SU-DHL-6 (cell line): ENCODE measurements at regions not wholly inside any gene's neighbourhood (a gene's known extent, or its start where the extent isn't known, plus 50 kb on each side); places are given as distances from the start of the nearest gene placed in this dataset.

Source experiments
- H2AFZ ChIP-seq: fragments of 200-600 bp; sonication (generic); 2 replicates; pipeline ENCODE4 v1.6.1; 2014; ENCODE audit warnings: low read depth, mild to moderate bottlenecking, moderate library complexity, mixed read lengths, antibody characterized with exemption, low read length; ENCODE audit not compliant: severe bottlenecking
- H3F3A ChIP-seq: fragments of 200-600 bp; shearing (Covaris generic); 2 replicates; pipeline ENCODE4 v1.6.0; 2016; ENCODE audit warnings: antibody characterized with exemption, mild to moderate bottlenecking; ENCODE audit not compliant: insufficient read depth
- H3K27ac ChIP-seq: fragments of 200-600 bp; sonication (generic); 2 replicates; pipeline ENCODE4 v1.5.1; 2016; ENCODE audit warnings: low read depth, mild to moderate bottlenecking, low read length, moderate library complexity, mixed read lengths
- H3K27me3 ChIP-seq: fragments of 200-600 bp; sonication (generic), shearing (Covaris generic); 2 replicates; pipeline ENCODE4 v1.6.0; 2014; ENCODE audit warnings: mild to moderate bottlenecking, low read length
- H3K36me3 ChIP-seq: fragments of 200-600 bp; sonication (generic); 2 replicates; pipeline ENCODE4 v1.6.1; 2014; ENCODE audit warnings: mild to moderate bottlenecking, low read length, mixed read lengths
- H3K4me2 ChIP-seq: fragments of 300-600, 200-600 bp; shearing (Covaris generic), sonication (generic); 2 replicates; pipeline ENCODE4 v1.6.0; 2014; ENCODE audit warnings: low read length, low read depth, mild to moderate bottlenecking; ENCODE audit not compliant: poor library complexity, severe bottlenecking
- H3K4me3 ChIP-seq: fragments of 200-600 bp; sonication (generic); 2 replicates; pipeline ENCODE4 v1.5.1; 2014; ENCODE audit warnings: antibody characterized with exemption, low read length, mild to moderate bottlenecking, mixed read lengths; ENCODE audit not compliant: insufficient read depth, poor library complexity, severe bottlenecking
- H3K79me2 ChIP-seq: fragments of 200-600 bp; sonication (generic); 2 replicates; pipeline ENCODE4 v1.6.1; 2014; ENCODE audit warnings: mild to moderate bottlenecking, low read length, moderate library complexity; ENCODE audit not compliant: insufficient read depth
- H3K9ac ChIP-seq: fragments of 200-600 bp; sonication (generic); 2 replicates; pipeline ENCODE4 v1.7.0; 2014; ENCODE audit warnings: mild to moderate bottlenecking, low read length
- H3K9me2 ChIP-seq: fragments of 200-600 bp; sonication (generic); replicated peaks from 2 replicates; pipeline ENCODE4 v1.6.1; 2014; ENCODE audit warnings: low read length; ENCODE audit not compliant: insufficient read depth
- H3K9me3 ChIP-seq: fragments of 200-600 bp; sonication (generic); 2 replicates; pipeline ENCODE4 v1.6.1; 2014; ENCODE audit warnings: low read length, mixed read lengths; ENCODE audit not compliant: insufficient read depth
- H4K20me1 ChIP-seq: fragments of 200-600 bp; sonication (generic); 2 replicates; pipeline ENCODE4 v1.6.1; 2014; ENCODE audit warnings: low read depth, mild to moderate bottlenecking, antibody characterized with exemption, low read length, moderate library complexity, mixed read lengths
- CTCF ChIP-seq: fragments of 200-600 bp; sonication (generic); IDR thresholded peaks from one replicate; pipeline ENCODE4 v1.5.1; 2017; ENCODE audit warnings: antibody characterized with exemption, mild to moderate bottlenecking, low read length, moderate library complexity; ENCODE audit not compliant: insufficient read depth, poor library complexity, severe bottlenecking
- EZH2phosphoT487 ChIP-seq: fragments of 200-600 bp; sonication (generic), shearing (Covaris generic); conservative IDR thresholded peaks from 2 replicates; pipeline ENCODE4 v1.6.1; 2018; ENCODE audit warnings: mild to moderate bottlenecking, antibody characterized with exemption, low read length, moderate library complexity, mixed read lengths

- H3K27me3 ChIP-seq, result no peaks in the 10 kb centered on the region
- H3K4me3 ChIP-seq, result no peak overlapping the region
- no peak overlapping the region for H3K27ac ChIP-seq
- H3K9me3 ChIP-seq, result no peaks in the 10 kb centered on the region
- no peak overlapping the region for H3K4me2 ChIP-seq
- no peaks in the 10 kb centered on the region for H3K79me2 ChIP-seq
- no peak overlapping the region for H3K9ac ChIP-seq
- no peaks in the 10 kb centered on the region for H3K36me3 ChIP-seq
- TF ChIP-seq CTCF (no peak), EZH2phosphoT487 (no peak)
- H3F3A ChIP-seq, result no peaks in the 10 kb centered on the region
- H2AFZ ChIP-seq, result no peak overlapping the region
- no peaks in the 10 kb centered on the region for H4K20me1 ChIP-seq
- H3K9me2 ChIP-seq, result no peaks in the 10 kb centered on the region
These were observed 266.8 kb upstream of the SRRM4 start for GRCh38 chr12:118714500-118714899.

GRCh38 chr12:118715647-118716046 lies 265.7 kb upstream of the SRRM4 start:
- H2AFZ ChIP-seq, result no peak overlapping the region
- no peak overlapping the region for H3K9ac ChIP-seq
- no peaks in the 10 kb centered on the region for H3F3A ChIP-seq
- no peaks in the 10 kb centered on the region for H3K36me3 ChIP-seq
- no peak overlapping the region for H3K27ac ChIP-seq
- no peaks in the 10 kb centered on the region for H3K9me2 ChIP-seq
- no peaks in the 10 kb centered on the region for H3K9me3 ChIP-seq
- H3K4me2 ChIP-seq, result no peak overlapping the region
- no peaks in the 10 kb centered on the region for H3K79me2 ChIP-seq
- H4K20me1 ChIP-seq, result no peaks in the 10 kb centered on the region
- no peak for TF ChIP-seq CTCF
- no peak for TF ChIP-seq EZH2phosphoT487
- H3K4me3 ChIP-seq, result no peak overlapping the region
- no peaks in the 10 kb centered on the region for H3K27me3 ChIP-seq

- Histone ChIP-seq H3K9me3 (no peaks in the 10 kb centered on the region), H4K20me1 (no peaks in the 10 kb centered on the region), H2AFZ (no peak overlapping the region), H3K36me3 (no peaks in the 10 kb centered on the region), H3K9me2 (no peaks in the 10 kb centered on the region), H3K27ac (no peak overlapping the region), H3K9ac (no peak overlapping the region), H3F3A (no peaks in the 10 kb centered on the region), H3K27me3 (no peaks in the 10 kb centered on the region; the same call in 1 of the 2 replicates), H3K4me2 (no peak overlapping the region), H3K4me3 (no peak overlapping the region), H3K79me2 (no peaks in the 10 kb centered on the region)
- TF ChIP-seq CTCF, result no peak
- TF ChIP-seq EZH2phosphoT487, result no peak
These were observed 254.0 kb upstream of the SRRM4 start for GRCh38 chr12:118727196-118727978.
